GM12878 (cell line): ENCODE measurements at regions not wholly inside any gene's neighbourhood (a gene's known extent, or its start where the extent isn't known, plus 50 kb on each side); places are given as distances from the start of the nearest gene placed in this dataset.

ENCODE experiments used
- CHD2 ChIP-seq: IDR thresholded peaks from 2 replicates; pipeline ENCODE4 v1.6.1; 2011; ENCODE audit warnings: low read depth, low read length, improper control_type of control experiment, borderline replicate concordance
- ESRRA ChIP-seq: IDR thresholded peaks from 2 replicates; pipeline ENCODE4 v1.6.1; 2012; ENCODE audit warnings: mild to moderate bottlenecking, low read length, improper control_type of control experiment
- EZH2 ChIP-seq: IDR thresholded peaks from 2 replicates; pipeline ENCODE4 v1.6.1; 2012; ENCODE audit warnings: low read depth, mild to moderate bottlenecking, control low read depth, inconsistent platforms, low read length, borderline replicate concordance; ENCODE audit not compliant: control insufficient read depth
- GABPA ChIP-seq: IDR thresholded peaks from 2 replicates; pipeline ENCODE4 v1.6.1; 2014; ENCODE audit warnings: antibody characterized with exemption, low read depth, mild to moderate bottlenecking, inconsistent platforms
- IKZF1 ChIP-seq: fragments of 450-650 bp; conservative IDR thresholded peaks from 2 replicates; pipeline ENCODE4 v1.6.1; 2017; ENCODE audit warnings: antibody characterized with exemption, mild to moderate bottlenecking
- MXI1 ChIP-seq: fragments of 150-350 bp; IDR thresholded peaks from 2 replicates; pipeline ENCODE4 v1.6.1; 2011; ENCODE audit warnings: low read depth, mild to moderate bottlenecking, inconsistent platforms, low read length, improper control_type of control experiment
- POLR2A ChIP-seq: IDR thresholded peaks from 2 replicates; pipeline ENCODE4 v1.6.1; 2011; ENCODE audit warnings: low read depth, mild to moderate bottlenecking, low read length
- RAD21 ChIP-seq: IDR thresholded peaks from 2 replicates; pipeline ENCODE4 v1.6.1; 2011; ENCODE audit warnings: mild to moderate bottlenecking, low read depth, low read length, moderate library complexity; ENCODE audit not compliant: insufficient read depth
- SUZ12 ChIP-seq: fragments of 200-600 bp; sonication (generic); IDR thresholded peaks from one replicate; pipeline ENCODE4 v1.6.1; 2018; ENCODE audit warnings: antibody characterized with exemption, mild to moderate bottlenecking; ENCODE audit not compliant: unreplicated experiment
- TAF1 ChIP-seq: IDR thresholded peaks from 2 replicates; pipeline ENCODE4 v1.6.1; 2011; ENCODE audit warnings: mild to moderate bottlenecking, low read depth, low read length, borderline replicate concordance
- YY1 ChIP-seq: IDR thresholded peaks from 2 replicates; pipeline ENCODE4 v1.6.1; 2011; ENCODE audit warnings: low read depth, mild to moderate bottlenecking, low read length
- TF ChIP-seq, protein P1 (sequence below), 3 experiments: IDR thresholded peaks in 2 of 3; conservative IDR thresholded peaks in 1 of 3; 2 replicates each; pipeline ENCODE4 v1.5.1; 2011; ENCODE audit warnings: low read depth in 3 of 3, low read length in 3 of 3, mild to moderate bottlenecking in 3 of 3, control low read depth in 2 of 3, moderate library complexity in 2 of 3, inconsistent platforms in 1 of 3, mixed read lengths in 1 of 3; ENCODE audit not compliant: control insufficient read depth in 2 of 3, insufficient read depth in 1 of 3; ENCODE audit errors: extremely low read depth in 1 of 3

DNA sequence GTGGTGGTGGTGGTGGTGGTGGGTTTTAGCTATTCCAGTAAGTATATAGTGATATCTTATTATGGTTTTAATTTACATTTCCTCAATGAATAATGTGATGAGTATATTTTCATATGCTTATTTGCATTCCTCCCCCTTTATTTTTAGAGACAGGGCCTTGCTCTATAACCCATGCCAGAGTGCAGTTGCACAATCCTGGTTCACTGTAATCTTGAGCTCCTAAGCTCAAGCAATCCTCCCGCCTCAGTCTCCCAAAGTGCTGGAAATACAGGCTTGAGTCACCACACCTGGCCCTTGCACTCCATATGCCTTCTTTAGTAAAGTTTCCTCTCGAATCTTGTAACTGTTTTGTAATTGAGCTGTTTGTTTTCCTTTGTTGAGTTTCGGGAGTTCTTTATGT lies 577.7 kb upstream of the AUTS2 start:
- no peak for TF ChIP-seq IKZF1
- TF ChIP-seq POLR2A: no peak
- TF ChIP-seq, protein P1, sequence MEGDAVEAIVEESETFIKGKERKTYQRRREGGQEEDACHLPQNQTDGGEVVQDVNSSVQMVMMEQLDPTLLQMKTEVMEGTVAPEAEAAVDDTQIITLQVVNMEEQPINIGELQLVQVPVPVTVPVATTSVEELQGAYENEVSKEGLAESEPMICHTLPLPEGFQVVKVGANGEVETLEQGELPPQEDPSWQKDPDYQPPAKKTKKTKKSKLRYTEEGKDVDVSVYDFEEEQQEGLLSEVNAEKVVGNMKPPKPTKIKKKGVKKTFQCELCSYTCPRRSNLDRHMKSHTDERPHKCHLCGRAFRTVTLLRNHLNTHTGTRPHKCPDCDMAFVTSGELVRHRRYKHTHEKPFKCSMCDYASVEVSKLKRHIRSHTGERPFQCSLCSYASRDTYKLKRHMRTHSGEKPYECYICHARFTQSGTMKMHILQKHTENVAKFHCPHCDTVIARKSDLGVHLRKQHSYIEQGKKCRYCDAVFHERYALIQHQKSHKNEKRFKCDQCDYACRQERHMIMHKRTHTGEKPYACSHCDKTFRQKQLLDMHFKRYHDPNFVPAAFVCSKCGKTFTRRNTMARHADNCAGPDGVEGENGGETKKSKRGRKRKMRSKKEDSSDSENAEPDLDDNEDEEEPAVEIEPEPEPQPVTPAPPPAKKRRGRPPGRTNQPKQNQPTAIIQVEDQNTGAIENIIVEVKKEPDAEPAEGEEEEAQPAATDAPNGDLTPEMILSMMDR (IDR thresholded peaks at IDR 0.05 in 2 of 3, conservative IDR thresholded peaks at IDR 0.05 in 1 of 3; ENCODE audit: control insufficient read depth in 2 of 3, extremely low read depth in 1 of 3, insufficient read depth in 1 of 3, low read depth in 3 of 3, low read length in 3 of 3): no peak
- no peak for TF ChIP-seq CHD2
- TF ChIP-seq RAD21: no peak
- TF ChIP-seq MXI1: no peak
- TF ChIP-seq ESRRA: no peak
- no peak for TF ChIP-seq TAF1
- no peak for TF ChIP-seq SUZ12
- TF ChIP-seq YY1: no peak
- no peak for TF ChIP-seq EZH2
- TF ChIP-seq GABPA: no peak
